ENCODE measurements at regions not wholly inside any gene's neighbourhood (a gene's known extent, or its start where the extent isn't known, plus 50 kb on each side); places are given as distances from the start of the nearest gene placed in this dataset.

DNA sequence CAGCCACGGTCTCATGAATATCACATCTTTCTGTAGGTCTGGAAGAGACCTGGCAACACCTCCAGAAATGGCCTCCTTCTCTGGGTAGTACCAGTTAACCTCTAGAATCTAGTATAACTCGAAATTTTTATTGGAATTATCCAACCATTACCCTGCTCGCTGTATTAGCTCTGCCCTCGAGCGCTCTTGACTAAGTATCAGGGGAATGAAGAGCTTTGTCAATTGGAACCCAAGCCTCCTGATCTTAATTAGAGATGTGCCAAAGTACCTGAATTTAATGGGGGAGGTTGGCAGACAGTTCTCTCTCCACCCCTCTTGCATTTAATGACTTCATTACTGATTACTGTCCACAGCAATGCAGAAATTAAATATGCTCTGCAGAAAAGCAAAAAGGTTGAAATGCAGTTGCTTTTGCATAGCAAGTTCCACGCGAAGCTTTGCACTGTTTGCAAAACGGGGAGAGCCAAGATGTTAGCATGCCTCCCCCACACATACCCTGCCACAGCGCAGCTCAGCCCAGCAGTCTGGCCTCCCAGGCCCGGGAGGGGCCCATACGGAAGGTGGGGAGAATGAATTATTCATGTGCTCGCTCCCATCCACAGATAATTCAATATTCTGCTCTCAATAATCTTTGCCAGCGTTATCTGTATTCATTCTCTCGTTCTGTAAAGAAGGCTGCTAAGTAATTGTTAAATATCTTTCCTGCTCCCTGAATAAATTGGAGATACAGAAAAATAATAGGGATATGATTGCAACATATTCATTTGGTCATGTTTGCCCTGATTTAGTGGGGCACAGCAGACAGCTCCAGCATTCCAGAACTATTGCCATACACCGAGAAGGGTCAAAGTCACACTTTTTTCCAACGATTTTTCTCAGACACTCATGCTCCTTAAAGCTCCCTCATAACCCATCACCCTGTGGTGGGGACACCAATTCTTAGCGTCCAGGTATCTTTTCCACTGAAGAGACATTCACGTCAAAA is 305.8 kb downstream of the CDH26 start:
- TF ChIP-seq, protein P1, sequence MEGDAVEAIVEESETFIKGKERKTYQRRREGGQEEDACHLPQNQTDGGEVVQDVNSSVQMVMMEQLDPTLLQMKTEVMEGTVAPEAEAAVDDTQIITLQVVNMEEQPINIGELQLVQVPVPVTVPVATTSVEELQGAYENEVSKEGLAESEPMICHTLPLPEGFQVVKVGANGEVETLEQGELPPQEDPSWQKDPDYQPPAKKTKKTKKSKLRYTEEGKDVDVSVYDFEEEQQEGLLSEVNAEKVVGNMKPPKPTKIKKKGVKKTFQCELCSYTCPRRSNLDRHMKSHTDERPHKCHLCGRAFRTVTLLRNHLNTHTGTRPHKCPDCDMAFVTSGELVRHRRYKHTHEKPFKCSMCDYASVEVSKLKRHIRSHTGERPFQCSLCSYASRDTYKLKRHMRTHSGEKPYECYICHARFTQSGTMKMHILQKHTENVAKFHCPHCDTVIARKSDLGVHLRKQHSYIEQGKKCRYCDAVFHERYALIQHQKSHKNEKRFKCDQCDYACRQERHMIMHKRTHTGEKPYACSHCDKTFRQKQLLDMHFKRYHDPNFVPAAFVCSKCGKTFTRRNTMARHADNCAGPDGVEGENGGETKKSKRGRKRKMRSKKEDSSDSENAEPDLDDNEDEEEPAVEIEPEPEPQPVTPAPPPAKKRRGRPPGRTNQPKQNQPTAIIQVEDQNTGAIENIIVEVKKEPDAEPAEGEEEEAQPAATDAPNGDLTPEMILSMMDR (conservative IDR thresholded peaks at IDR 0.05; ENCODE audit: low read depth, low read length) = no peak
- no peak overlapping the region for H3K4me3 ChIP-seq (ENCODE audit: low read depth, low read length)
- DNase-seq (ENCODE audit: low read depth) = no peak

DNA sequence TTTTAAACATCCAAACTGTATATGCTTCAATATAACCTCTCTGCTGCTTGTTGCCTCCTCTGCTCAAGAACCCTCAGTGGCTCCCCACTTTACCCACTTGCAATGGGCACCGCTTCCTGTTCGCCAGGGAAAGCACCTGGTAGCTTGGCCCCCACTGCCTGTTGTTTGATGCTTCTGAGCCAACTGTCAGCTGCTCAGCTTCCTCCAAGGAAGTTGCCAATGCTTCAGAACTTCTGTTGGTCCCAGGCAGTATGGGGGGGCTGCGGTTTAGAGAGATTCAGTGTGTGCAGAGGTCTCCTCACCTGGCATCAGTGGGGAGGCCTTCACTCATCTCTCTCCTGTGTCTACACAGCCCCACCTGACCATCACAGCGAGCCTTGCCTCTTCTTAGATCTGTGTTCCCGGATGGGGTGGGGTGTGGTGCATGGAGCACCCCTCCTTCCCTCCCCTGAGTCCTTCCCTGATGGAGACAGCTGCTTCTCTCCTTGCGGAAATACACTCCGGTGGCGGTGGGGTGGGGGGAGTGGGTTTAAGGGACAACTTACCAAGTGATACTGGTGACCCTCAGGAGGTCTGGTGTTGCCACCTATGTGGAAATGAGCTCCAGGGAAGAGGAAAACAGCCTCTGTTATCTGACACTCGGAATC is 308.1 kb downstream of the CDH26 start:
- TF ChIP-seq, protein P1 (conservative IDR thresholded peaks at IDR 0.05; ENCODE audit: low read depth, low read length) = no peak
- no peak for DNase-seq (ENCODE audit: low read depth)
- no peak overlapping the region for H3K4me3 ChIP-seq (ENCODE audit: low read depth, low read length)

GRCh38 chr20:60268491-60268890 is 310.3 kb downstream of the CDH26 start:
- TF ChIP-seq, protein P1 (conservative IDR thresholded peaks at IDR 0.05; ENCODE audit: low read depth, low read length) = no peak
- H3K4me3 ChIP-seq (ENCODE audit: low read depth, low read length) = no peak overlapping the region
- DNase-seq (ENCODE audit: low read depth) = no peak

DNA sequence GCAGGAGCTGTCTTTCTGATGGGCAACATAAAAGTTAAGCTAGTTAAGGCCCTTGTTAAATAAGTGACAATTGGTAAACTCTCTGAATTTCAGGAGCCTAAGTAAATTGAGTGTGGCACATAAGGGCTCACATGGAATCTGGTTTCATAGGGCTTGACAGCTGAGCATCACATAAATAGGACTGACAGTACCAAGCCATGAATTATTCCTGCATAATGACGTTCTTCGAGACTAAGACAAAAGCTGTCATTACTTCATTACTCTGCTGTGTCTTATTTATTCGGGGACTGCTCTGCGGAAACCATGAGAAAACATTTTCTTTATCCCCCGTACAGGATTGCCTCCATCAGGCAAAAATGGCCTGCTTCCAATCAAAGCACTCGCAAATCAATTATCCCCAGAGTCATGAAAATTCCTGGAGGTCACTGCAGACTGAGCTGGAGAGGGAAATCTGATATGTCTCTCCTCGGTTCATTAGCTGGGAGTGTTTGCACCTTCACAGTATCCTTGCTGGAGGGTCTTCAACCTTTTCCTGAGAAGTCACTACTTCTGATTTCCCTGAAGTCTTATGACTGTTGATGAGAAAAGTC is 311.4 kb downstream of the CDH26 start:
- no peak overlapping the region for H3K4me3 ChIP-seq (ENCODE audit: low read depth, low read length)
- DNase-seq (ENCODE audit: low read depth) = no peak
- TF ChIP-seq, protein P1 (conservative IDR thresholded peaks at IDR 0.05; ENCODE audit: low read depth, low read length) = no peak

- TF ChIP-seq, protein P1 (conservative IDR thresholded peaks at IDR 0.05; ENCODE audit: low read depth, low read length) = no peak
Measured at GRCh38 chr20:60270341-60270740, 312.1 kb downstream of the CDH26 start.

DNA sequence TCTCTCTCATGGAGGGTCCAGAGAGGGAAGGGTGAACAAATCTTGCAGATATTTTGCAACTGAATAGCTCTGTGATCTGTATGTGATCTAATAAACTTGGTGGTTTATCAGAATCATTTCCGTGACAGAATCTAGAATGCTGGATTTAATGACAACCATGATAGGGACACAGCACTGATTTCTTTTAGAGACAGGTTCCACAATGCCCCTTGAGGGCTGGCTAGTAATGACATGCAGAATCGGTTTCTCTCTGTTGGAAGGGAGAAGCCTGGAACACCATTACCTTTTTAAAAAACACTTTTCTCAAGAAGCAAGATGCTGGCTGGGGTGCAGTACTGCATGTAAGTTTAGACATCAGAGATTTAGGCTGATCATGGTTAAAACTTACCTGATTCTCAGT is 313.4 kb downstream of the CDH26 start:
- peak; percentile 2 for DNase-seq (ENCODE audit: low read depth)
- TF ChIP-seq, protein P1 (conservative IDR thresholded peaks at IDR 0.05; ENCODE audit: low read depth, low read length) = no peak

More at GRCh38 chr20:60270341-60270740, 312.1 kb downstream of the CDH26 start:
- no peak for DNase-seq (ENCODE audit: low read depth)
- no peak overlapping the region for H3K4me3 ChIP-seq (ENCODE audit: low read depth, low read length)

More for the DNA sequence above, 313.4 kb downstream of the CDH26 start:
- no peak overlapping the region for H3K4me3 ChIP-seq (ENCODE audit: low read depth, low read length)

All from choroid plexus epithelial cell (primary cell).